GM19468 (cell line): ENCODE measurements at regions not wholly inside any gene's neighbourhood (a gene's known extent, or its start where the extent isn't known, plus 50 kb on each side); places are given as distances from the start of the nearest gene placed in this dataset.

Experiments used
- ATAC-seq: cut with Tn5 transposase; IDR thresholded peaks from one replicate; pipeline ENCODE4 v1.9.1; 2021; ENCODE audit warnings: mild to moderate bottlenecking, moderate library complexity, moderate number of reproducible peaks; ENCODE audit not compliant: unreplicated experiment; ENCODE audit errors: extremely low read depth

- no peak for ATAC-seq
Observed at GRCh38 chr4:133910165-133910564, 291.4 kb downstream of the PABPC4L start.

GRCh38 chr4:133903029-133903428 is 298.6 kb downstream of the PABPC4L start:
- no peak for ATAC-seq

GRCh38 chr4:133891011-133891410 is 310.6 kb downstream of the PABPC4L start:
- ATAC-seq = no peak

GRCh38 chr4:133887723-133888122 is 313.9 kb downstream of the PABPC4L start:
- no peak for ATAC-seq

- ATAC-seq = no peak
Observed at GRCh38 chr4:133869486-133869885, 332.1 kb downstream of the PABPC4L start.

GRCh38 chr4:133868856-133869255 is 332.7 kb downstream of the PABPC4L start:
- ATAC-seq = no peak

- no peak for ATAC-seq
Observed at GRCh38 chr4:133866328-133866699, 335.3 kb downstream of the PABPC4L start.

- ATAC-seq = no peak
Observed at GRCh38 chr4:133865612-133866327, 335.8 kb downstream of the PABPC4L start.

GRCh38 chr4:133863153-133863552 is 338.4 kb downstream of the PABPC4L start:
- ATAC-seq = no peak

- no peak for ATAC-seq
Observed at GRCh38 chr4:133856731-133857355, 344.7 kb downstream of the PABPC4L start.

GRCh38 chr4:133855001-133855400 is 346.6 kb downstream of the PABPC4L start:
- no peak for ATAC-seq

GRCh38 chr4:133839326-133839725 is 362.3 kb downstream of the PABPC4L start:
- no peak for ATAC-seq

- ATAC-seq = no peak
Observed at GRCh38 chr4:133823177-133823576, 378.4 kb downstream of the PABPC4L start.

- no peak for ATAC-seq
Observed at GRCh38 chr4:133812954-133813353, 388.6 kb downstream of the PABPC4L start.

GRCh38 chr4:133812236-133812635 is 389.4 kb downstream of the PABPC4L start:
- ATAC-seq = no peak

GRCh38 chr4:133808151-133808550 is 393.4 kb downstream of the PABPC4L start:
- no peak for ATAC-seq

- no peak for ATAC-seq
Observed at GRCh38 chr4:133803341-133803740, 398.2 kb downstream of the PABPC4L start.

GRCh38 chr4:133802359-133803140 is 399.0 kb downstream of the PABPC4L start:
- ATAC-seq = no peak

GRCh38 chr4:133801883-133802282 is 399.7 kb downstream of the PABPC4L start:
- ATAC-seq = no peak

GRCh38 chr4:133800966-133801365 is 400.6 kb downstream of the PABPC4L start:
- no peak for ATAC-seq

GRCh38 chr4:133799717-133800315 is 401.8 kb downstream of the PABPC4L start:
- no peak for ATAC-seq
